ENCODE measurements at regions not wholly inside any gene's neighbourhood (a gene's known extent, or its start where the extent isn't known, plus 50 kb on each side); places are given as distances from the start of the nearest gene placed in this dataset.

DNA sequence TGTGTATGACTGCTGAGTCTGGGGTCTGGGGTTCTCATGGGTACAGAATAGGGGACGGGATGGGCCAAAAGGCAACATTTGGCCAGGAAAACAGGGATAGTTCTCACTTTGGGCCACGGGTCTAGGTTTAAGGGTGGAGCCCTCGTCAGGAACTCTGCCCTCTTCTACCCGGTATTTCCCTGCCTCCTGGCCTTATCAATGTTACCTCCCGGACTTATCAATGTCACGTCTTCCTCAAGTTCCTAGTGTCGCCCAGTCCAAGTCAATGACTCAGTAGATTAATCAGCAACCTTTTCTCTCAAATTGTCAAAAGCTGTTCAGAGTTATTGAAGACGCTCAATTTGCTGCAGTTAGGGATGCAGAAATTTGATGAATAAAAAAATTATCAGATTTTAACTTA is 234.8 kb downstream of the B3GLCT start:
- H3K4me1 ChIP-seq: no peaks in the 10 kb centered on the region
- no peaks in the 10 kb centered on the region for H3K27me3 ChIP-seq
- intact Hi-C loops (cut with DNase I): loop anchor here in 1 of 2 donors (10.0 kb wide), 1 partner anchor 310 kb away; no protein-coding TSS in a partner anchor
- no peak overlapping the region for H3K4me3 ChIP-seq
- WGBS (ENCODE audit: insufficient coverage, low coverage, low lambda C conversion rate, missing lambda C conversion rate): 58% methylated on average over 8 of the region's 8 CpGs
- H3K36me3 ChIP-seq: no peaks in the 10 kb centered on the region
- H3K9me3 ChIP-seq: no peaks in the 10 kb centered on the region
- no peak for TF ChIP-seq POLR2A (IDR thresholded peaks at IDR 0.05)
- TF ChIP-seq, protein P1, sequence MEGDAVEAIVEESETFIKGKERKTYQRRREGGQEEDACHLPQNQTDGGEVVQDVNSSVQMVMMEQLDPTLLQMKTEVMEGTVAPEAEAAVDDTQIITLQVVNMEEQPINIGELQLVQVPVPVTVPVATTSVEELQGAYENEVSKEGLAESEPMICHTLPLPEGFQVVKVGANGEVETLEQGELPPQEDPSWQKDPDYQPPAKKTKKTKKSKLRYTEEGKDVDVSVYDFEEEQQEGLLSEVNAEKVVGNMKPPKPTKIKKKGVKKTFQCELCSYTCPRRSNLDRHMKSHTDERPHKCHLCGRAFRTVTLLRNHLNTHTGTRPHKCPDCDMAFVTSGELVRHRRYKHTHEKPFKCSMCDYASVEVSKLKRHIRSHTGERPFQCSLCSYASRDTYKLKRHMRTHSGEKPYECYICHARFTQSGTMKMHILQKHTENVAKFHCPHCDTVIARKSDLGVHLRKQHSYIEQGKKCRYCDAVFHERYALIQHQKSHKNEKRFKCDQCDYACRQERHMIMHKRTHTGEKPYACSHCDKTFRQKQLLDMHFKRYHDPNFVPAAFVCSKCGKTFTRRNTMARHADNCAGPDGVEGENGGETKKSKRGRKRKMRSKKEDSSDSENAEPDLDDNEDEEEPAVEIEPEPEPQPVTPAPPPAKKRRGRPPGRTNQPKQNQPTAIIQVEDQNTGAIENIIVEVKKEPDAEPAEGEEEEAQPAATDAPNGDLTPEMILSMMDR (IDR thresholded peaks at IDR 0.05): no peak
- ATAC-seq: no peak
- DNase-seq: no peak
- H3K27ac ChIP-seq: no peak overlapping the region

DNA sequence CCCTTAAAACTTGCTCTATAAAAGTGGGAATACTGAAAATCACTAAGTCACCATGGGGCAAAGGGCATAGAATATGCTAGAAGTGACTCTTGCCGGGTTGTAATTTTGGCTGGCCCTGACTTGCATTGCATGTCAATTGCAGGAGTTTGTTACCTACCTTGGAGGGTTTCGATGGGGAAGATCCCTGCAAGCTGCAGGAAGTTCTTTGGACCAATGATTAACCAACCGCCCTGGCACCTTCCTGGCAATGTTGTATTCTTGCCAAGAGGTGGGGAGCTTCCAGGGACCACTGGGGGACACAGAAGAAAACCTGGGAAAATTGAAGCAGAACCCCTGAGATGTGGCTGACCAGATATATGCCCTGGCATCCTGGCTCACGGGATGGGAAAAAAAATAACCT is 235.8 kb downstream of the B3GLCT start:
- Histone ChIP-seq H3K27ac (no peak overlapping the region), H3K36me3 (no peaks in the 10 kb centered on the region), H3K4me3 (no peak overlapping the region), H3K27me3 (no peaks in the 10 kb centered on the region), H3K4me1 (no peaks in the 10 kb centered on the region), H3K9me3 (no peaks in the 10 kb centered on the region)
- ATAC-seq: no peak
- TF ChIP-seq, protein P1 (IDR thresholded peaks at IDR 0.05): no peak
- no peak for TF ChIP-seq POLR2A (IDR thresholded peaks at IDR 0.05)
- 36% methylated on average over 3 of the region's 4 CpGs for WGBS (ENCODE audit: insufficient coverage, low coverage, low lambda C conversion rate, missing lambda C conversion rate)
- intact Hi-C loops (cut with DNase I): loop anchor here in 1 of 2 donors (10.0 kb wide), 1 partner anchor 309 kb away; no protein-coding TSS in a partner anchor
- DNase-seq: no peak

DNA sequence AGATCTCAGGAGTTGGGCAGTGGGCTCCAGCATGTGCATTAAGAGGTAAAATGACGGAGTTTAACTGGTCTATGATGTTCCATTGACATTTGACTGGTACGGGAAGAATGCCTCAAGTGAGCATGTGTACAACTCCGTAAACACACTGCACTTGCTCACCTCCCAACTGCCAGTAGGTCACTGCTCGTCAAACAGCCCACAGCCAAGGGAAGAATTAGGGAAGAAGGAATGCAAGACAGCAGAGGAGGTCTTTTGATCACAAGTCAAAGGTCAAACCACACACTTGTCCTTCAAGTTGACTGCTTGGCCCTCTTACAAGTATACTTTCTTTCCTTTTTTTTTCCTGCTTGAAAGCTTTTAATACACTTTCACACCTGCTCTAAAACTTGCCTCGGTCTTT is 236.7 kb downstream of the B3GLCT start:
- WGBS (ENCODE audit: insufficient coverage, low coverage, low lambda C conversion rate, missing lambda C conversion rate): 42% methylated on average over 5 of the region's 5 CpGs
- H3K27me3 ChIP-seq: no peaks in the 10 kb centered on the region
- no peak overlapping the region for H3K27ac ChIP-seq
- no peaks in the 10 kb centered on the region for H3K9me3 ChIP-seq
- DNase-seq: no peak
- no peak for TF ChIP-seq POLR2A (IDR thresholded peaks at IDR 0.05)
- TF ChIP-seq, protein P1 (IDR thresholded peaks at IDR 0.05): no peak
- no peaks in the 10 kb centered on the region for H3K4me1 ChIP-seq
- intact Hi-C loops (cut with DNase I): loop anchor here in 1 of 2 donors (10.0 kb wide), 1 partner anchor 308 kb away; no protein-coding TSS in a partner anchor
- no peak for ATAC-seq
- no peaks in the 10 kb centered on the region for H3K36me3 ChIP-seq
- H3K4me3 ChIP-seq: no peak overlapping the region

DNA sequence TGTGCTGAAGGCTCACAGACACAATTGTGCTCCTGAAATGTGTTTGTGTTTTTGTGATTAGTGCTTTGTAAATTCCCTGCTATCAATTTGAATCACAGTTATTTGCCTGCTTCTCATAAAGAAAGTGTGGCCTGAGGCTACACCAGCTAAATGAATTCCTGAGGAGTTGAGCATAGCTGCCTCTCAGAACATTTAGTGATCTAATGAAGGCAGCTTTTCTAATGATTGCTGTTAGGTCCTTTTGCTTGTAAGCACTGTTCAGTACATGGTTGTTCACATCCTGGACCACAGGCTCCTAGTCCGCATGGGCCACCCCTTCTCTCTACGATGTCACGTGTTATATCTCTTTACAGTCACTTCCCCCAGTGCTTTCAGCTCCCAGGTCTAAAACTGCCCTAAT is 238.2 kb downstream of the B3GLCT start:
- no peak overlapping the region for H3K27ac ChIP-seq
- WGBS (ENCODE audit: insufficient coverage, low coverage, low lambda C conversion rate, missing lambda C conversion rate): 65% methylated on average over 3 of the region's 3 CpGs
- intact Hi-C loops (cut with DNase I): loop anchor here in 1 of 2 donors (10.0 kb wide), 1 partner anchor 307 kb away; no protein-coding TSS in a partner anchor
- no peaks in the 10 kb centered on the region for H3K9me3 ChIP-seq
- no peak for ATAC-seq
- H3K27me3 ChIP-seq: no peaks in the 10 kb centered on the region
- TF ChIP-seq POLR2A (IDR thresholded peaks at IDR 0.05): no peak
- TF ChIP-seq, protein P1 (IDR thresholded peaks at IDR 0.05): no peak
- H3K4me1 ChIP-seq: no peaks in the 10 kb centered on the region
- no peak overlapping the region for H3K4me3 ChIP-seq
- H3K36me3 ChIP-seq: no peaks in the 10 kb centered on the region
- DNase-seq: no peak

DNA sequence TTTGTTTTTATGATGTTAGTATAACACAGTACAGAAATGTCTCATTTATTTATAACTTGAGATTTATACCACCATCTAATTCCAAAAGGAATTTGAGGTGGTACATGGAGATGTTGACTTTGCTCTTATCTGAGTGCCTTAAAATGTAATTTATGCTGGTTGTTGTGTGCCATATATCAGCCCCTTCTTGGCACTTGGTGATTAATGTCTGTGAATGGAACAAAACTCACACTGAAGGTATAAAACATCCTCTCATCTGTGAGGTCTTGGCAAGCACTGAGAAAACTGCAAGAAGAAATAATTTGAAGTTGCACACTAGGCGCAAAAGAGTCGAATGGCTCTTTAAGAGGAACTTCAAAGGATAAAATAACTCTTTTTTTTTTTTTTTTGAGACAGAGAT is 240.4 kb downstream of the B3GLCT start:
- Histone ChIP-seq H3K9me3 (no peaks in the 10 kb centered on the region), H3K27me3 (no peaks in the 10 kb centered on the region), H3K4me3 (no peak overlapping the region), H3K27ac (no peak overlapping the region), H3K36me3 (no peaks in the 10 kb centered on the region), H3K4me1 (no peaks in the 10 kb centered on the region)
- DNase-seq (no peak), ATAC-seq (no peak)
- no peak for TF ChIP-seq POLR2A (IDR thresholded peaks at IDR 0.05)
- TF ChIP-seq, protein P1 (IDR thresholded peaks at IDR 0.05): no peak
- intact Hi-C loops (cut with DNase I): loop anchor here in 1 of 2 donors (10.0 kb wide), 1 partner anchor 315 kb away; no protein-coding TSS in a partner anchor
- WGBS (ENCODE audit: insufficient coverage, low coverage, low lambda C conversion rate, missing lambda C conversion rate): 63% methylated on average over 2 of the region's 2 CpGs
